H1 (cell line): ENCODE measurements at regions not wholly inside any gene's neighbourhood (a gene's known extent, or its start where the extent isn't known, plus 50 kb on each side); places are given as distances from the start of the nearest gene placed in this dataset.

ENCODE experiments used
- CTCF ChIA-PET: fragments of 300-600 bp; sonication (Branson Sonifier 250); formaldehyde crosslinking; loops from one replicate; lab custom pipeline; 2021; ENCODE audit not compliant: partially characterized antibody; lab: Charles Lee
- POLR2A ChIA-PET: fragments of 300-600 bp; sonication (Branson Sonifier 250); formaldehyde crosslinking; loops from one replicate; lab custom pipeline; 2021; ENCODE audit warnings: inconsistent platforms; ENCODE audit not compliant: partially characterized antibody; lab: Charles Lee
- DNase-seq, 2 experiments: peaks; one replicate each; pipeline versions ENCODE4 v3.0.0 to v3.0.0-alpha.2; 2010 to 2022; ENCODE audit warnings: low spot score in 2 of 2, low read depth in 1 of 2, mixed read lengths in 1 of 2
- FAIRE-seq: peaks from 2 replicates; lab custom pipeline; 2011; peaks lifted over from hg19 to GRCh38; lab: Jason Lieb, UNC
- H2AFZ ChIP-seq: 2 replicates; pipeline ENCODE4 v1.8.1; 2012; ENCODE audit warnings: low read length, inconsistent platforms
- H2AK5ac ChIP-seq: 2 replicates; pipeline ENCODE4 v1.6.1; 2013; ENCODE audit warnings: low read depth, low read length
- H2BK120ac ChIP-seq: replicated peaks from 2 replicates; pipeline ENCODE3; 2013; ENCODE audit warnings: low read depth, low read length, inconsistent platforms
- H2BK12ac ChIP-seq: 2 replicates; pipeline ENCODE4 v1.6.1; 2013; ENCODE audit warnings: low read depth, low read length
- H2BK15ac ChIP-seq: 2 replicates; pipeline ENCODE4 v1.6.1; 2013; ENCODE audit warnings: low read length
- H2BK20ac ChIP-seq: 2 replicates; pipeline ENCODE4 v1.6.1; 2013; ENCODE audit warnings: low read length
- H2BK5ac ChIP-seq: 2 replicates; pipeline ENCODE4 v1.6.1; 2013; ENCODE audit warnings: low read depth, low read length
- H3K14ac ChIP-seq: 2 replicates; pipeline ENCODE4 v1.6.1; 2013; ENCODE audit warnings: inconsistent platforms; ENCODE audit not compliant: insufficient read length
- H3K18ac ChIP-seq: 2 replicates; pipeline ENCODE4 v1.6.1; 2013; ENCODE audit warnings: low read length; ENCODE audit errors: extremely low read depth
- H3K23ac ChIP-seq: 2 replicates; pipeline ENCODE4 v1.6.1; 2013; ENCODE audit warnings: inconsistent platforms; ENCODE audit not compliant: insufficient read length
- H3K23me2 ChIP-seq: 2 replicates; pipeline ENCODE4 v1.6.1; 2013; ENCODE audit warnings: low read depth, low read length
- H3K27ac ChIP-seq: 2 replicates; pipeline ENCODE4 v1.6.1; 2011; ENCODE audit warnings: low read depth, low read length, inconsistent platforms
- H3K27me3 ChIP-seq, 4 experiments: replicated peaks in 1 of 4; 1 replicate in 1 of 4; 2 replicates in 3 of 4; pipeline versions ENCODE4 v1.6.1 to v1.8.1; 2011 to 2013; ENCODE audit warnings: low read length in 3 of 4, mild to moderate bottlenecking in 3 of 4, inconsistent platforms in 2 of 4, mixed read lengths in 2 of 4, moderate library complexity in 1 of 4; ENCODE audit not compliant: control insufficient read depth in 3 of 4, insufficient read depth in 3 of 4; ENCODE audit errors: extremely low read depth in 1 of 4
- H3K36me3 ChIP-seq, 4 experiments: 2 replicates each; pipeline versions ENCODE4 v1.6.1 to v1.8.1; 2011 to 2013; ENCODE audit warnings: mild to moderate bottlenecking in 4 of 4, low read length in 3 of 4, moderate library complexity in 2 of 4, control low read depth in 1 of 4, inconsistent platforms in 1 of 4; ENCODE audit not compliant: insufficient read depth in 4 of 4, control insufficient read depth in 2 of 4
- H3K4ac ChIP-seq: replicated peaks from 2 replicates; pipeline ENCODE3; 2013; ENCODE audit warnings: low read length, low read depth, mixed read lengths, inconsistent platforms; ENCODE audit not compliant: insufficient read length
- H3K4me1 ChIP-seq, 4 experiments: replicated peaks in 1 of 4; 1 replicate in 1 of 4; 2 replicates in 3 of 4; pipeline versions ENCODE4 v1.6.1 to v1.8.1; 2011 to 2013; ENCODE audit warnings: low read length in 3 of 4, inconsistent platforms in 2 of 4, mixed read lengths in 1 of 4; ENCODE audit not compliant: insufficient read depth in 4 of 4, control insufficient read depth in 3 of 4
- H3K4me2 ChIP-seq, 2 experiments: 2 replicates each; pipeline versions ENCODE4 v1.6.1 to v1.8.1; 2011 to 2013; ENCODE audit warnings: low read depth in 2 of 2, low read length in 2 of 2, control low read depth in 1 of 2, inconsistent platforms in 1 of 2, mild to moderate bottlenecking in 1 of 2; ENCODE audit not compliant: insufficient read depth in 1 of 2
- H3K4me3 ChIP-seq, 4 experiments: fragments of 200-600, 300-600 bp in 1 of 4; sonication (generic), shearing (Covaris generic), sonication (Bioruptor Twin) in 1 of 4; 2 replicates each; pipeline versions ENCODE4 v1.5.1 to v1.8.1; 2011 to 2016; ENCODE audit warnings: low read length in 4 of 4, low read depth in 3 of 4, control low read depth in 2 of 4, inconsistent platforms in 2 of 4, mild to moderate bottlenecking in 2 of 4, mixed read lengths in 1 of 4, moderate library complexity in 1 of 4; ENCODE audit not compliant: insufficient read depth in 2 of 4; ENCODE audit errors: extremely low read depth in 1 of 4
- H3K56ac ChIP-seq: replicated peaks from 2 replicates; pipeline ENCODE3; 2013; ENCODE audit warnings: low read depth, mild to moderate bottlenecking, mixed read lengths, low read length, inconsistent platforms; ENCODE audit not compliant: insufficient read length
- H3K79me1 ChIP-seq: 2 replicates; pipeline ENCODE4 v1.6.1; 2013; ENCODE audit warnings: low read depth, low read length, control low read depth
- H3K79me2 ChIP-seq, 2 experiments: 2 replicates each; pipeline versions ENCODE4 v1.6.1 to v1.8.1; 2012 to 2013; ENCODE audit warnings: low read length in 2 of 2, mild to moderate bottlenecking in 2 of 2, inconsistent platforms in 1 of 2; ENCODE audit not compliant: insufficient read depth in 2 of 2, control insufficient read depth in 1 of 2
- H3K9ac ChIP-seq, 4 experiments: replicated peaks in 1 of 4; 1 replicate in 1 of 4; 2 replicates in 3 of 4; pipeline versions ENCODE4 v1.6.1 to v1.8.1; 2011 to 2013; ENCODE audit warnings: low read depth in 3 of 4, low read length in 3 of 4, control low read depth in 2 of 4, mild to moderate bottlenecking in 2 of 4, moderate library complexity in 2 of 4, inconsistent platforms in 1 of 4; ENCODE audit errors: extremely low read depth in 1 of 4
- H3K9me3 ChIP-seq, 2 experiments: 2 replicates each; pipeline versions ENCODE4 v1.6.1 to v1.8.1; 2012 to 2013; ENCODE audit warnings: mild to moderate bottlenecking in 2 of 2, moderate library complexity in 2 of 2, control low read depth in 1 of 2, inconsistent platforms in 1 of 2, low read depth in 1 of 2, low read length in 1 of 2, mixed read lengths in 1 of 2; ENCODE audit not compliant: insufficient read depth in 2 of 2
- H4K20me1 ChIP-seq, 2 experiments: replicated peaks in 1 of 2; 2 replicates each; pipeline versions ENCODE3 to v1.8.1; 2011 to 2013; ENCODE audit warnings: inconsistent platforms in 2 of 2, low read length in 2 of 2, mild to moderate bottlenecking in 1 of 2; ENCODE audit not compliant: insufficient read depth in 2 of 2, control insufficient read depth in 1 of 2
- H4K5ac ChIP-seq: 2 replicates; pipeline ENCODE4 v1.6.1; 2013; ENCODE audit warnings: low read length, low read depth, mixed read lengths, inconsistent platforms; ENCODE audit not compliant: insufficient read length
- H4K8ac ChIP-seq: 2 replicates; pipeline ENCODE4 v1.8.0; 2013; ENCODE audit warnings: mild to moderate bottlenecking, moderate library complexity, low read length, inconsistent platforms; ENCODE audit not compliant: insufficient read depth; ENCODE audit errors: extremely low read depth
- H4K91ac ChIP-seq: replicated peaks from 2 replicates; pipeline ENCODE3; 2013; ENCODE audit warnings: low read length, mixed read lengths, inconsistent platforms; ENCODE audit not compliant: insufficient read length
- ASH2L ChIP-seq: fragments of 200-600, 300-600 bp; sonication (generic); IDR thresholded peaks from one replicate; pipeline ENCODE4 v1.7.1; 2017; ENCODE audit warnings: low read length
- CHD2 ChIP-seq: IDR thresholded peaks from 2 replicates; pipeline ENCODE4 v1.6.1; 2012; ENCODE audit warnings: low read length, improper control_type of control experiment
- CTCF ChIP-seq, 3 experiments: IDR thresholded peaks; 1 replicate in 2 of 3; 2 replicates in 1 of 3; pipeline versions ENCODE4 v1.5.1 to v1.6.1; 2011; ENCODE audit warnings: low read length in 3 of 3, mild to moderate bottlenecking in 3 of 3, inconsistent platforms in 2 of 3, low read depth in 1 of 3, moderate library complexity in 1 of 3; ENCODE audit not compliant: insufficient read depth in 1 of 3; ENCODE audit errors: control extremely low read depth in 1 of 3
- GTF2F1 ChIP-seq: IDR thresholded peaks from 2 replicates; pipeline ENCODE4 v1.6.1; 2012; ENCODE audit warnings: low read depth, low read length, improper control_type of control experiment, borderline replicate concordance
- KDM5A ChIP-seq: fragments of 200-600 bp; IDR thresholded peaks from 2 replicates; pipeline ENCODE4 v1.7.1; 2012; ENCODE audit warnings: mild to moderate bottlenecking, low read length, inconsistent platforms, mixed read lengths
- MAFK ChIP-seq: IDR thresholded peaks from 2 replicates; pipeline ENCODE4 v1.6.1; 2012; ENCODE audit warnings: low read depth, mild to moderate bottlenecking, improper control_type of control experiment, low read length
- NRF1 ChIP-seq: IDR thresholded peaks from 2 replicates; pipeline ENCODE4 v1.6.1; 2011; ENCODE audit warnings: mild to moderate bottlenecking, low read depth, low read length, improper control_type of control experiment
- PHF8 ChIP-seq: fragments of 200-600 bp; sonication (generic); conservative IDR thresholded peaks from 2 replicates; pipeline ENCODE4 v1.7.1; 2012; ENCODE audit warnings: low read depth, mild to moderate bottlenecking, inconsistent platforms, low read length, moderate library complexity
- RXRA ChIP-seq: IDR thresholded peaks from 2 replicates; pipeline ENCODE4 v1.6.1; 2011; ENCODE audit warnings: low read depth, mild to moderate bottlenecking, low read length, moderate library complexity; ENCODE audit not compliant: insufficient read depth
- SRF ChIP-seq: IDR thresholded peaks from 2 replicates; pipeline ENCODE4 v1.6.1; 2011; ENCODE audit warnings: mild to moderate bottlenecking, low read depth, low read length, moderate library complexity
- SUZ12 ChIP-seq: fragments of 200-600 bp; sonication (generic); IDR thresholded peaks from 2 replicates; pipeline ENCODE4 v1.6.1; 2012; ENCODE audit warnings: mild to moderate bottlenecking, inconsistent platforms, low read length, moderate library complexity, mixed read lengths
- WGBS, 2 experiments: shearing (Covaris generic) in 1 of 2; methylation state at CpG; one replicate each; pipeline versions ENCODE4 v1.1.6 to v1.1.7; 2013 to 2015; ENCODE audit warnings: low lambda C conversion rate in 2 of 2, mixed read lengths in 2 of 2, inconsistent platforms in 1 of 2, low coverage in 1 of 2, missing lambda C conversion rate in 1 of 2; ENCODE audit not compliant: insufficient replicate concordance in 2 of 2, insufficient coverage in 1 of 2, insufficient read length in 1 of 2; ENCODE audit errors: extremely low coverage in 1 of 2, missing lambda C conversion rate in 1 of 2; 5-methylcytosine and 5-hydroxymethylcytosine counted together

- no peak for TF ChIP-seq RXRA
Measured at GRCh38 chr5:164214698-164215097, 709.3 kb downstream of the MAT2B start (continued).

- Histone ChIP-seq H2AFZ (no peak overlapping the region), H2BK120ac (no peak overlapping the region), H3K27me3 (no peaks in the 10 kb centered on the region), H3K18ac (no peak overlapping the region), H3K4me3 (no peak overlapping the region), H2BK12ac (no peak overlapping the region), H3K4me2 (no peak overlapping the region), H4K91ac (no peak overlapping the region), H2BK20ac (no peak overlapping the region), H3K9ac (no peak overlapping the region), H3K23me2 (no peaks in the 10 kb centered on the region), H4K20me1 (no peaks in the 10 kb centered on the region), H3K4ac (no peak overlapping the region), H3K56ac (no peak overlapping the region), H3K79me2 (no peaks in the 10 kb centered on the region), H3K23ac (no peak overlapping the region), H2BK15ac (no peak overlapping the region), H3K9me3 (no peaks in the 10 kb centered on the region), H2AK5ac (no peak overlapping the region), H4K8ac (no peak overlapping the region), H3K4me1 (no peaks in the 10 kb centered on the region), H3K27ac (no peak overlapping the region), H3K14ac (no peak overlapping the region), H2BK5ac (no peak overlapping the region), H4K5ac (no peak overlapping the region), H3K79me1 (no peaks in the 10 kb centered on the region), H3K36me3 (no peaks in the 10 kb centered on the region)
- POLR2A ChIA-PET: no interaction called here
- CTCF ChIA-PET: interaction anchor here (0.6 kb wide), 1 partner anchor 54 kb away, joined by 3 read pairs; no protein-coding TSS in a partner anchor
- WGBS, 2 experiments: 91% methylated on average over 1 of the region's 1 CpG; no CpG with 5 or more reads in 1 of the 2 experiments
- no peak for FAIRE-seq
- no peak for DNase-seq
- no peak for TF ChIP-seq MAFK
- no peak for TF ChIP-seq ASH2L
- TF ChIP-seq GTF2F1: no peak
- TF ChIP-seq CHD2: no peak
- TF ChIP-seq CTCF (IDR thresholded peaks at IDR 0.05; ENCODE audit: control extremely low read depth in 1 of 3, insufficient read depth in 1 of 3, low read depth in 1 of 3, low read length in 3 of 3): no peak
- TF ChIP-seq NRF1: no peak
- no peak for TF ChIP-seq KDM5A
- no peak for TF ChIP-seq PHF8
- TF ChIP-seq SUZ12: no peak
- no peak for TF ChIP-seq SRF
Measured at GRCh38 chr5:164217464-164217863, 712.0 kb downstream of the MAT2B start.
